PC-9 (cell line): ENCODE measurements at regions not wholly inside any gene's neighbourhood (a gene's known extent, or its start where the extent isn't known, plus 50 kb on each side); places are given as distances from the start of the nearest gene placed in this dataset.

ENCODE experiments used
- BruUV-seq: library from RNA; stranded (reverse); fragments of 400-500 nt; replicated peaks from 2 replicates; lab custom pipeline; 2021; lab: Mats Ljungman, UMichigan
- CTCF ChIA-PET: fragments of 300-600 bp; sonication (Branson Sonifier 250); formaldehyde crosslinking; loops from one replicate; lab custom pipeline; 2022; ENCODE audit warnings: antibody characterized with exemption; lab: Charles Lee
- POLR2A ChIA-PET: fragments of 300-600 bp; sonication (Branson Sonifier 250); formaldehyde crosslinking; loops from one replicate; lab custom pipeline; 2022; ENCODE audit warnings: antibody characterized with exemption; ENCODE audit not compliant: unreplicated experiment; lab: Charles Lee
- DNase-seq, 2 experiments: peaks; one replicate each; pipeline versions ENCODE4 v3.0.0 to v3.0.0-alpha.2; 2015 to 2022; ENCODE audit warnings: mixed read lengths in 1 of 2
- H2AFZ ChIP-seq: fragments of 200-600 bp; sonication (generic); 2 replicates; pipeline ENCODE4 v1.8.1; 2017; ENCODE audit warnings: antibody characterized with exemption
- H3F3A ChIP-seq: fragments of 200-600 bp; sonication (generic); 2 replicates; pipeline ENCODE4 v1.8.1; 2017; ENCODE audit warnings: antibody characterized with exemption, mild to moderate bottlenecking, low read depth; ENCODE audit not compliant: insufficient read depth
- H3K27ac ChIP-seq: fragments of 200-600 bp; sonication (generic); 2 replicates; pipeline ENCODE4 v1.6.1; 2016; ENCODE audit warnings: mixed run types
- H3K27me3 ChIP-seq: fragments of 200-600 bp; sonication (generic); 2 replicates; pipeline ENCODE4 v1.6.1; 2016; ENCODE audit warnings: low read depth, mixed run types; ENCODE audit not compliant: insufficient read depth
- H3K36me3 ChIP-seq: fragments of 200-600 bp; sonication (generic); 2 replicates; pipeline ENCODE4 v1.6.1; 2016; ENCODE audit warnings: low read depth, mixed run types
- H3K4me1 ChIP-seq: fragments of 200-600 bp; sonication (generic); replicated peaks from 2 replicates; pipeline ENCODE4 v1.6.1; 2016; ENCODE audit warnings: mixed run types; ENCODE audit not compliant: insufficient read depth
- H3K4me2 ChIP-seq: fragments of 200-600 bp; sonication (generic); 2 replicates; pipeline ENCODE4 v1.6.1; 2017; ENCODE audit warnings: mixed run types
- H3K4me3 ChIP-seq: fragments of 200-600 bp; sonication (generic); 2 replicates; pipeline ENCODE4 v1.6.1; 2016; ENCODE audit warnings: mixed run types
- H3K79me2 ChIP-seq: fragments of 200-600 bp; sonication (generic); 2 replicates; pipeline ENCODE4 v1.6.1; 2017; ENCODE audit warnings: low read depth, mixed run types
- H3K9me2 ChIP-seq: fragments of 200-600 bp; sonication (generic); 2 replicates; pipeline ENCODE4 v1.8.1; 2017; ENCODE audit warnings: mild to moderate bottlenecking; ENCODE audit not compliant: insufficient read depth
- H3K9me3 ChIP-seq: fragments of 200-600 bp; sonication (generic); 2 replicates; pipeline ENCODE4 v1.8.1; 2016; ENCODE audit warnings: low read depth; ENCODE audit not compliant: insufficient read depth
- H4K20me1 ChIP-seq: fragments of 200-600 bp; sonication (generic); 2 replicates; pipeline ENCODE4 v1.8.1; 2017; ENCODE audit not compliant: insufficient read depth
- EZH2 ChIP-seq: fragments of 200-600 bp; sonication (generic); IDR thresholded peaks from 2 replicates; pipeline ENCODE4 v1.8.0; 2017; ENCODE audit warnings: antibody characterized with exemption, low read depth
- intact Hi-C: fragments of 100-400 bp; cut with micrococcal nuclease; formaldehyde crosslinking; loops from one replicate; pipeline ENCODE4 v1.10.0; 2022; ENCODE audit not compliant: unreplicated experiment
- TF ChIP-seq, protein P1 (sequence below): fragments of 200-600 bp; sonication (generic); conservative IDR thresholded peaks from 2 replicates; pipeline ENCODE4 v1.6.1; 2017; ENCODE audit warnings: mixed run types, antibody characterized with exemption, mild to moderate bottlenecking, moderate library complexity

DNA sequence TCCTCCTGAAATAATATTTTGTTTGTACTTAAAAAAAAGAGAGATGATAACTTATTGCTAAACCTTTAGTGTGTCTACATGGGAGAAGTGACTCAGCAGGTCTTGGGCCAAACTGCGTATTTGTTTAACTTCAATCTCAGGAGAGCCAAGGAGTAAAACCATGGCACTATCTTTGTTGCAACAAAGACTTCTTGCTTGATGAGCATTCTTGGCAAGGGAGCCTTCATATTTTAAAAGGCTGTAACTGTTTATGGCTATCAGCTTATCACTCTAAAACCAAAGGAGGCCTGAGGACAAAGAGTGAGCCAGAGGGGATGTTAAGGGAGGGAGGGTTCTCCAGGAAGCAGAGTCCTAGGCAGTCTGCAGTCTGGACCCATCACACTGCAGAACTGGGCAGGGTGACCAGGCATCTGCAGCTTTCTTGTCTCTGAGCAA is 216.2 kb upstream of the S1PR3 start:
- H3K9me3 ChIP-seq = peaks cover 12% of the 10 kb centered on the region
- ChIA-PET POLR2A (interaction anchor here (0.5 to 0.6 kb wide), 2 partner anchors 138 to 140 kb away, joined by 3 read pairs; no protein-coding TSS in a partner anchor), CTCF (no interaction called here)
- no peak overlapping the region for H3K4me3 ChIP-seq
- H3K79me2 ChIP-seq = no peaks in the 10 kb centered on the region
- peak overlapping the region; percentile 52 for H3K4me2 ChIP-seq
- H3K4me1 ChIP-seq = peaks cover 53% of the 10 kb centered on the region
- H3K36me3 ChIP-seq = no peaks in the 10 kb centered on the region; the same call in 1 of the 2 replicates
- DNase-seq = peak; percentile 41 to 84
- peak overlapping the region; percentile 40; the same call in 1 of the 2 replicates for H2AFZ ChIP-seq
- TF ChIP-seq EZH2 = no peak
- TF ChIP-seq, protein P1, sequence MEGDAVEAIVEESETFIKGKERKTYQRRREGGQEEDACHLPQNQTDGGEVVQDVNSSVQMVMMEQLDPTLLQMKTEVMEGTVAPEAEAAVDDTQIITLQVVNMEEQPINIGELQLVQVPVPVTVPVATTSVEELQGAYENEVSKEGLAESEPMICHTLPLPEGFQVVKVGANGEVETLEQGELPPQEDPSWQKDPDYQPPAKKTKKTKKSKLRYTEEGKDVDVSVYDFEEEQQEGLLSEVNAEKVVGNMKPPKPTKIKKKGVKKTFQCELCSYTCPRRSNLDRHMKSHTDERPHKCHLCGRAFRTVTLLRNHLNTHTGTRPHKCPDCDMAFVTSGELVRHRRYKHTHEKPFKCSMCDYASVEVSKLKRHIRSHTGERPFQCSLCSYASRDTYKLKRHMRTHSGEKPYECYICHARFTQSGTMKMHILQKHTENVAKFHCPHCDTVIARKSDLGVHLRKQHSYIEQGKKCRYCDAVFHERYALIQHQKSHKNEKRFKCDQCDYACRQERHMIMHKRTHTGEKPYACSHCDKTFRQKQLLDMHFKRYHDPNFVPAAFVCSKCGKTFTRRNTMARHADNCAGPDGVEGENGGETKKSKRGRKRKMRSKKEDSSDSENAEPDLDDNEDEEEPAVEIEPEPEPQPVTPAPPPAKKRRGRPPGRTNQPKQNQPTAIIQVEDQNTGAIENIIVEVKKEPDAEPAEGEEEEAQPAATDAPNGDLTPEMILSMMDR = no peak
- H4K20me1 ChIP-seq = no peaks in the 10 kb centered on the region
- H3F3A ChIP-seq = peaks cover 28% of the 10 kb centered on the region
- H3K27me3 ChIP-seq = no peaks in the 10 kb centered on the region
- no TSS peak for BruUV-seq
- peak overlapping the region; percentile 98 for H3K27ac ChIP-seq
- intact Hi-C loops = loop anchor here (5.0 kb wide), 3 partner anchors 42 to 167 kb away; no protein-coding TSS in a partner anchor
- no peaks in the 10 kb centered on the region for H3K9me2 ChIP-seq

DNA sequence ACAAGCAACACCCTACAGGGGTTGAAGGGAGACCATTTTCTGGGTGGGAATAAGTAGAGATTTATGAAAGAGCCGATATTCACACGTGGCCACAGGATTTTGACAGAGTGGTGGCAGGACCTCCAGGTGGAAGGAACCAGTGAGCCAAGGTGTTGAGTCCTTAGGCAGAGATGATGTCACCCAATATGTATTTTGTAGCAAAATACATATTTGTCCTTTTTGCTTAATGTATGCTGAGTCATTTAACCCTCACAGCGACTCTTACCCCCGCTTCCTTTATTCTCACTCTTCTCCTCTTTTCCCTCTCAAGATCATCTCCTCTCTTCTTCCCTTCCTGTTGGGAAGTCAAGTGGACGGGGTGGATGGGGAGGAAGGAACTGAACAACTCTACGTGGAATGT is 215.7 kb upstream of the S1PR3 start:
- ChIA-PET CTCF (no interaction called here), POLR2A (no interaction called here)
- H3K9me2 ChIP-seq = no peaks in the 10 kb centered on the region
- H3K27me3 ChIP-seq = no peaks in the 10 kb centered on the region
- H3K27ac ChIP-seq = peak overlapping the region; percentile 98
- peaks cover 28% of the 10 kb centered on the region for H3F3A ChIP-seq
- peak in 1 of 2 experiments; percentile 82 for DNase-seq
- H3K4me2 ChIP-seq = peak overlapping the region; percentile 52
- H2AFZ ChIP-seq = peak overlapping the region; percentile 73; the same call in 1 of the 2 replicates
- BruUV-seq = no TSS peak
- no peaks in the 10 kb centered on the region; the same call in 1 of the 2 replicates for H3K36me3 ChIP-seq
- peaks cover 53% of the 10 kb centered on the region for H3K4me1 ChIP-seq
- TF ChIP-seq EZH2 = no peak
- TF ChIP-seq, protein P1 = no peak
- intact Hi-C loops = loop anchor here (5.0 kb wide), 3 partner anchors 42 to 167 kb away; no protein-coding TSS in a partner anchor
- H3K4me3 ChIP-seq = no peak overlapping the region
- H3K79me2 ChIP-seq = no peaks in the 10 kb centered on the region
- peaks cover 12% of the 10 kb centered on the region for H3K9me3 ChIP-seq
- H4K20me1 ChIP-seq = no peaks in the 10 kb centered on the region

DNA sequence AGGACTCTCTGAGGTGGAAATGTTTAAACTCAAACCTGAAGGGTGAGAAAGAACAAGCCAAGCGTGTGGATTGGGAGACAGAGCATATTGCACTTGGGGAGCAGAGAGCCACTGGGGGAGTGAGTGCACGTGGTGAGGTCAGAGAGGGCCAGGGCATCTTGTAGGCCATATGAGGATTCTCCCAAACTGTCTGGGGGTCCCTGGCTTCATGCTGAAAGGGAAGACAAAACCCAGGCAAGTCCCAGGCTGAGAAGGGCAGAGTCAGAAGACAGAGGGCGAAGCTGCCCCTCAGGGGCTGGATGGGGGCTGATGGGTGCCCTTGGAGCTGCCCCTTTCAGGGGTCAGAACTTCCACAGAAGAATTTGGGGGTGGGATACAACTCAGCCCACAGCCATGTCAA is 215.3 kb upstream of the S1PR3 start:
- H3K4me1 ChIP-seq = peaks cover 53% of the 10 kb centered on the region
- intact Hi-C loops = loop anchor here (2.0 to 5.0 kb wide), 5 partner anchors 41 to 363 kb away; no protein-coding TSS in a partner anchor
- TSS peak; percentile 80 for BruUV-seq
- H3K4me3 ChIP-seq = peak overlapping the region; percentile 24; the same call in 1 of the 2 replicates
- peaks cover 12% of the 10 kb centered on the region for H3K9me3 ChIP-seq
- H3K27ac ChIP-seq = peak overlapping the region; percentile 98
- no peaks in the 10 kb centered on the region for H3K79me2 ChIP-seq
- no peaks in the 10 kb centered on the region for H3K9me2 ChIP-seq
- peaks cover 28% of the 10 kb centered on the region for H3F3A ChIP-seq
- CTCF ChIA-PET = no interaction called here
- H4K20me1 ChIP-seq = no peaks in the 10 kb centered on the region
- no peak for DNase-seq
- TF ChIP-seq, protein P1 = no peak
- no peak for TF ChIP-seq EZH2
- H3K36me3 ChIP-seq = no peaks in the 10 kb centered on the region; the same call in 1 of the 2 replicates
- peak overlapping the region; percentile 73; the same call in 1 of the 2 replicates for H2AFZ ChIP-seq
- H3K4me2 ChIP-seq = peak overlapping the region; percentile 52
- POLR2A ChIA-PET = no interaction called here
- no peaks in the 10 kb centered on the region for H3K27me3 ChIP-seq
